Endothelial cell (in vitro differentiated cells): ENCODE measurements at regions not wholly inside any gene's neighbourhood (a gene's known extent, or its start where the extent isn't known, plus 50 kb on each side); places are given as distances from the start of the nearest gene placed in this dataset.
"Not testable (repeated sequence)": the region's sequence is repeated elsewhere in the genome, so short reads cannot be mapped to it uniquely, and the experiment has no call there.

ENCODE experiments used
- DNase-seq: peaks from one replicate; pipeline ENCODE4 v3.0.0; 2021; ENCODE audit warnings: low spot score
- H3K27ac Mint-ChIP-seq: one replicate; pipeline ENCODE4 v1.8.0; 2021; ENCODE audit warnings: mixed read lengths, inconsistent platforms; ENCODE audit not compliant: unreplicated experiment
- H3K27me3 Mint-ChIP-seq: one replicate; pipeline ENCODE4 v1.8.0; 2021; ENCODE audit warnings: mild to moderate bottlenecking, moderate library complexity, mixed read lengths, inconsistent platforms; ENCODE audit not compliant: unreplicated experiment
- H3K36me3 Mint-ChIP-seq: one replicate; pipeline ENCODE4 v1.8.0; 2021; ENCODE audit warnings: mild to moderate bottlenecking, low read depth, mixed read lengths, inconsistent platforms; ENCODE audit not compliant: unreplicated experiment
- H3K4me1 Mint-ChIP-seq: one replicate; pipeline ENCODE4 v1.8.0; 2021; ENCODE audit warnings: mild to moderate bottlenecking, mixed read lengths, inconsistent platforms; ENCODE audit not compliant: unreplicated experiment
- H3K4me3 Mint-ChIP-seq: one replicate; pipeline ENCODE4 v1.8.0; 2021; ENCODE audit warnings: mild to moderate bottlenecking, mixed read lengths, inconsistent platforms; ENCODE audit not compliant: unreplicated experiment
- H3K9me3 Mint-ChIP-seq: one replicate; pipeline ENCODE4 v1.8.0; 2021; ENCODE audit warnings: mixed read lengths, inconsistent platforms; ENCODE audit not compliant: unreplicated experiment
- TF ChIP-seq, protein P1 (sequence below): fragments of 200-600 bp; sonication (generic); IDR thresholded peaks from one replicate; pipeline ENCODE4 v1.5.0; 2021; ENCODE audit warnings: antibody characterized with exemption; ENCODE audit not compliant: unreplicated experiment

DNA sequence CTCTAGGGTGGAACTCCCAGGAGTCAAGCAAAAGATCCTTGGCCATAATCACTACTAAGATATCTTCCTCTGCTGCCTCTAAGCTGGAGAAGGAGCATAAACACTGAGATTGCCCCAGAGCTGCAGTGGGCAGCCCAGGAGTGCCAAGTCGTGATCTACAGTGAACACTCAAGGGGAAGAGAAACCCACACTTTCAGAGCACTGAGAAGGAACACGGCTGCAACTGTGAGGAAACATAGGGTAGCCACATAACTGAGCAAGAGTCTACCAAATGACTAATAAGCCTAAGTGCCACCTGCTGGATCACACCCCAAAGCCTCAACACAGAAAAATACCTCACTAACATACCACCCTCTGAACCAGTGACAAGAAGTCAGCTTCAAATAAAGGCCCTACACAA, 79.6 kb upstream of the RAB12 start:
- H3K36me3 Mint-ChIP-seq: peaks cover 5% of the 10 kb centered on the region
- H3K27me3 Mint-ChIP-seq: no peaks in the 10 kb centered on the region
- no peak for DNase-seq
- H3K4me1 Mint-ChIP-seq: no peaks in the 10 kb centered on the region
- TF ChIP-seq, protein P1, sequence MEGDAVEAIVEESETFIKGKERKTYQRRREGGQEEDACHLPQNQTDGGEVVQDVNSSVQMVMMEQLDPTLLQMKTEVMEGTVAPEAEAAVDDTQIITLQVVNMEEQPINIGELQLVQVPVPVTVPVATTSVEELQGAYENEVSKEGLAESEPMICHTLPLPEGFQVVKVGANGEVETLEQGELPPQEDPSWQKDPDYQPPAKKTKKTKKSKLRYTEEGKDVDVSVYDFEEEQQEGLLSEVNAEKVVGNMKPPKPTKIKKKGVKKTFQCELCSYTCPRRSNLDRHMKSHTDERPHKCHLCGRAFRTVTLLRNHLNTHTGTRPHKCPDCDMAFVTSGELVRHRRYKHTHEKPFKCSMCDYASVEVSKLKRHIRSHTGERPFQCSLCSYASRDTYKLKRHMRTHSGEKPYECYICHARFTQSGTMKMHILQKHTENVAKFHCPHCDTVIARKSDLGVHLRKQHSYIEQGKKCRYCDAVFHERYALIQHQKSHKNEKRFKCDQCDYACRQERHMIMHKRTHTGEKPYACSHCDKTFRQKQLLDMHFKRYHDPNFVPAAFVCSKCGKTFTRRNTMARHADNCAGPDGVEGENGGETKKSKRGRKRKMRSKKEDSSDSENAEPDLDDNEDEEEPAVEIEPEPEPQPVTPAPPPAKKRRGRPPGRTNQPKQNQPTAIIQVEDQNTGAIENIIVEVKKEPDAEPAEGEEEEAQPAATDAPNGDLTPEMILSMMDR: no peak
- H3K9me3 Mint-ChIP-seq: no peaks in the 10 kb centered on the region
- no peak overlapping the region for H3K4me3 Mint-ChIP-seq
- H3K27ac Mint-ChIP-seq: no peak overlapping the region

DNA sequence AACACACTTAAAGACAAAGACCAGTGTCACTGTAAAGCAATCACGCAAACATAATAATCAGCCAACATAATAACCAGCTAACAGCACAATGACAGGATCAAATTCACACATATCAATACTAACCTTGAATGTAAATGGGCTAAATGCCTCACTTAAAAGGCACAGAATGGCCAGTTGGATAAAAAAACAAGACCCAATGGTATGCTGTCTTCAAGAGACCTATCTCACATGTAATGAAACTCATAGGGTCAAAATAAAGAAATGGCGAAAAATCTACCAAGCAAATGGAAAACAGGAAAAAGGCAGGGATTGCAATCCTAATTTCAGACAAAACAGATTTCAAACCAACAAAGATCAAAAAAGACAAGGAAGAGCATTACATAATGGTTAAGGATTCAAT, 78.2 kb upstream of the RAB12 start:
- H3K27ac Mint-ChIP-seq, H3K4me1 Mint-ChIP-seq, H3K4me3 Mint-ChIP-seq, H3K36me3 Mint-ChIP-seq, H3K9me3 Mint-ChIP-seq, DNase-seq, H3K27me3 Mint-ChIP-seq: not testable (repeated sequence)

DNA sequence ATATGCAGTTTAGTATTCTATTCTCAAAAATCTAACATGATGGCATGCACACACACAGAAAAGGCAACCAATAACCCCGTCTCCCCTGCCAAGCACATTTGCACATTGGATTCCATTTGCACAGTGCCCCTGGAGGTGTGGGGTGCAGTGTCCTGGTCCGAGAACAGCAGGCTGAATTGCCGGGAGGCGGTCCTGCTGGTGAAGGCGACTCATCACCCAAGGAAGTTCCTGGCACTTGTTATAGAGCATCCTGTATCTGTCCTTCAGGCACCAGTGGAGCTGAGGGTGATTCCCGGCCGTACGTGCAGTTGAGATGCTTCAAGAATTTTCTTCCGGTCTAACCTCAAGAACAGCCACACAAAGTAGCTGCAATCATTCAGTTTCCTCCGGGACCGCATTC, 73.0 kb upstream of the RAB12 start:
- no peak overlapping the region for H3K27ac Mint-ChIP-seq
- H3K9me3 Mint-ChIP-seq: no peaks in the 10 kb centered on the region
- no peak for DNase-seq
- no peaks in the 10 kb centered on the region for H3K4me1 Mint-ChIP-seq
- H3K27me3 Mint-ChIP-seq: no peaks in the 10 kb centered on the region
- H3K4me3 Mint-ChIP-seq: no peak overlapping the region
- TF ChIP-seq, protein P1: no peak
- H3K36me3 Mint-ChIP-seq: no peaks in the 10 kb centered on the region

DNA sequence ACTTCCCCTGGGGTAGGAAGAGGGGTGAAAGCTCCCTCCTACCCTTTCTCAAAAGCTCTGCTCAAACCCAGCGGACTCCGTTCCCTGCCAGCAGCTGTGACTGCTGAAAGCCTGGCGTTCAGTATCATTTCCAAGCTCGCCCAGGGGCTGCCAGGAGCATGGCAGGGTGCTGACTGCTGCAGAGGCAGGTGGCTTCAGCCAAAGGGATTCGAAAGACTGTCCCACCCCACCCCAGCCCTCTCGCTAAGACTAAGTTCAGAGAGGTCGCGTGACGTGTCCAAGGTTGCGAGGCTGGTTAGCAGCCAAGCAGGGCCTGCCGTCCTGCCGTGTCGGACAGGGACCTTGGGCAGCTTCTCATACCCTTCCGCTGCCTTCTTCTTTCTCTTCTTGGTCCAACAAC, 72.3 kb upstream of the RAB12 start:
- H3K36me3 Mint-ChIP-seq: no peaks in the 10 kb centered on the region
- TF ChIP-seq, protein P1: no peak
- H3K27ac Mint-ChIP-seq: no peak overlapping the region
- DNase-seq: no peak
- peaks cover under 1% of the 10 kb centered on the region for H3K27me3 Mint-ChIP-seq
- no peaks in the 10 kb centered on the region for H3K9me3 Mint-ChIP-seq
- no peaks in the 10 kb centered on the region for H3K4me1 Mint-ChIP-seq
- H3K4me3 Mint-ChIP-seq: no peak overlapping the region

DNA sequence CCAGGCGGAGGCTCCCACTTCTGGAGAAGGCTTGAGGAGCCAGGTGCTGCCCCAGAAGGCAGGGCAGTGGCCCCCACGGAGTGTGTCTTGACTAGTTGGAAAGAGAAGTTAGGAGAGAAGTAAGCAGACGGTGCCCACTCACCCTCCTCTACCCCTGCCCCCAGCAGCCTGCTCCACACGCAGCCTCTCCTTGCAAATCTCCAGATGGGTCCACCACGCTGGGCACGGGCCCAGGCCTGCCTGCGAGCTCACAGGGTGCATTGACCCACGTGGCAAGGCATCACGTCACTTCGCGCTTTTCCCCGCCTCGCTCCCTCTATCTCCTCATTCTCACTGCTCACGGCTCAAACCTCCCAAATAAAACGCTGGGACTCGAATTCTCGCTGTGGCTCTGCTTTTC, 71.8 kb upstream of the RAB12 start:
- no peak overlapping the region for H3K4me3 Mint-ChIP-seq
- H3K36me3 Mint-ChIP-seq: no peaks in the 10 kb centered on the region
- TF ChIP-seq, protein P1: no peak
- H3K27me3 Mint-ChIP-seq: peaks cover 2% of the 10 kb centered on the region
- no peak overlapping the region for H3K27ac Mint-ChIP-seq
- H3K9me3 Mint-ChIP-seq: no peaks in the 10 kb centered on the region
- no peaks in the 10 kb centered on the region for H3K4me1 Mint-ChIP-seq
- DNase-seq: no peak

DNA sequence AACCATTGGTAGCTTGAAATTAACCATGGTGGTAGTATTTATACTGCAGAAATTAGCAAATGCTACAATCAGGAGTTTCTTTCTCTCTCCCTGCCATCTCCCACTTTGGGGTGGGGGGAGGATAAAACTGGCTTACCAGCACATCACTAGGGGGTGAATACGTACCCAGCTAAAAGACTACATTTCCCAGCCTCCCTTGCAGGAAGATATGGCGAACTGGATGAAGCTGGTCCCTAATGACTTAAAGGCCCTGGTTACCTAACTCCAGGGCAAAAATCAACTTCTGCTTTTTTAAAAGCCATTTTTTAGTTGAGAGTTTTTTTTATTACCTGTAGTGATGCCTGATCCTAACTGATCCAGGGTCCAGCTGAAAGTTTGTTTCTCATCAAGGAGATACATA, 70.3 kb upstream of the RAB12 start:
- Mint-ChIP-seq H3K4me3 (no peak overlapping the region), H3K36me3 (no peaks in the 10 kb centered on the region), H3K27ac (no peak overlapping the region), H3K27me3 (peaks cover 2% of the 10 kb centered on the region), H3K9me3 (no peaks in the 10 kb centered on the region), H3K4me1 (no peaks in the 10 kb centered on the region)
- TF ChIP-seq, protein P1: no peak
- no peak for DNase-seq
